ENCODE measurements at regions not wholly inside any gene's neighbourhood (a gene's known extent, or its start where the extent isn't known, plus 50 kb on each side); places are given as distances from the start of the nearest gene placed in this dataset.

DNA sequence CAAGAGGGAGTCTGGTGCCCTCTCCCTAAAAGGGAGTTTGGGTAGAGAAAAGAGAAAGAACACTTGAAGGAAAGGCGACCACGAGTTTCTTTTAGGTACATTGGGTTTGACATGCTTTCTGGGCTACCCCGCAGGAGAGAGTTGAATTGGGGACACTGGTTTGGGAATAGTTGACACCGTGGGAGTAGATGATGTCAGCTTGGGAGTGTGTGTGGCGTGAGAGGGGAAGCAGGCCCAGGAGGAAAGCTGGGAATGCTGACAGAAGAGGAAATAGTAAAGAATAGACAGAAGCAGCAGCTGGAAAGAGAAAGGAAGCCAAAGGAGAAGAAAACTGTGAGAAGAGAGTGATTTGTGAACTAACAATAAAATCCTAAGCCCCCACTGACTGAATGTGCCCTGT lies 442.9 kb downstream of the DYNC2H1 start:
- Histone ChIP-seq H3K9me3 (ENCODE audit: low read length) (no peaks in the 10 kb centered on the region), H3K4me2 (ENCODE audit: low read depth, low read length) (no peak overlapping the region), H3K4me1 (ENCODE audit: insufficient read depth, low read length) (no peaks in the 10 kb centered on the region), H3K27ac (ENCODE audit: extremely low read length, insufficient read depth, low read length) (no peak overlapping the region), H3K4me3 (replicated peaks in 1 of 3; ENCODE audit: insufficient read depth in 1 of 3, low read depth in 2 of 3, low read length in 3 of 3) (no peak overlapping the region), H2AFZ (ENCODE audit: low read length) (no peak overlapping the region), H3K9ac (ENCODE audit: insufficient read depth, low read depth, low read length) (no peak overlapping the region), H4K20me1 (ENCODE audit: insufficient read depth, low read length) (no peaks in the 10 kb centered on the region), H3K27me3 (ENCODE audit: control insufficient read depth in 1 of 2, insufficient read depth in 2 of 2, low read length in 2 of 2) (no peaks in the 10 kb centered on the region; a peak in 1 of 5 replicates), H3K79me2 (ENCODE audit: insufficient read depth, low read length) (no peaks in the 10 kb centered on the region), H3K36me3 (replicated peaks in 1 of 2; ENCODE audit: control insufficient read depth in 1 of 2, insufficient read depth in 2 of 2, low read length in 2 of 2) (no peaks in the 10 kb centered on the region)
- POLR2A ChIA-PET, result no interaction called here
- no peak for FAIRE-seq
- intact Hi-C loops (cut with micrococcal nuclease; ENCODE audit: unreplicated experiment), result no loop called here
- no peak for TF ChIP-seq XBP1 (CRISPR knock-in tag; IDR thresholded peaks at IDR 0.05)
- no peak for TF ChIP-seq BORCS8-MEF2B (CRISPR knock-in tag; IDR thresholded peaks at IDR 0.05)
- TF ChIP-seq, protein P1, sequence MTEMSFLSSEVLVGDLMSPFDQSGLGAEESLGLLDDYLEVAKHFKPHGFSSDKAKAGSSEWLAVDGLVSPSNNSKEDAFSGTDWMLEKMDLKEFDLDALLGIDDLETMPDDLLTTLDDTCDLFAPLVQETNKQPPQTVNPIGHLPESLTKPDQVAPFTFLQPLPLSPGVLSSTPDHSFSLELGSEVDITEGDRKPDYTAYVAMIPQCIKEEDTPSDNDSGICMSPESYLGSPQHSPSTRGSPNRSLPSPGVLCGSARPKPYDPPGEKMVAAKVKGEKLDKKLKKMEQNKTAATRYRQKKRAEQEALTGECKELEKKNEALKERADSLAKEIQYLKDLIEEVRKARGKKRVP (CRISPR knock-in tag; IDR thresholded peaks at IDR 0.05), result no peak
- no peak for TF ChIP-seq NFIB (CRISPR knock-in tag; IDR thresholded peaks at IDR 0.05; ENCODE audit: borderline replicate concordance)
- no peak for TF ChIP-seq ZNF674 (CRISPR knock-in tag; IDR thresholded peaks at IDR 0.05; ENCODE audit: low read depth)
- TF ChIP-seq NR2F1 (CRISPR knock-in tag; IDR thresholded peaks at IDR 0.05), result no peak
- no peak for TF ChIP-seq ZNF180 (CRISPR knock-in tag; IDR thresholded peaks at IDR 0.05; ENCODE audit: borderline replicate concordance, low read depth)
- TF ChIP-seq ARID5B (CRISPR knock-in tag; IDR thresholded peaks at IDR 0.05), result no peak
- TF ChIP-seq MEF2D (CRISPR knock-in tag; IDR thresholded peaks at IDR 0.05), result no peak
- no peak for TF ChIP-seq ISX (CRISPR knock-in tag; conservative IDR thresholded peaks at IDR 0.05)
- TF ChIP-seq E2F5 (CRISPR knock-in tag; conservative IDR thresholded peaks at IDR 0.05), result no peak
- no peak for TF ChIP-seq ZNF672 (CRISPR knock-in tag; IDR thresholded peaks at IDR 0.05)
- no peak for TF ChIP-seq ZNF605 (CRISPR knock-in tag; IDR thresholded peaks at IDR 0.05)
- CTCF ChIA-PET (ENCODE audit: low intra/inter-chr PET ratio, low total read pairs), result no interaction called here
- no peak for DNase-seq (ENCODE audit: low spot score)
- WGBS (ENCODE audit: low lambda C conversion rate), result 12% methylated on average over 5 of the region's 5 CpGs
- in situ Hi-C loops (cut with HindIII; ENCODE audit: extremely low pct_ligation_motif_present, low pct_unique_long_range_greater_than_20kb), result no loop called here
- BruUV-seq (replicated peaks), result no TSS peak
- no peak for ATAC-seq

All from HepG2 (cell line).